Activated gamma-delta T cell treated with Interleukin-2 at 50 U/mL for 16 hours (primary cell): ENCODE measurements at regions not wholly inside any gene's neighbourhood (a gene's known extent, or its start where the extent isn't known, plus 50 kb on each side); places are given as distances from the start of the nearest gene placed in this dataset.

Source experiments
- DNase-seq: peaks from one replicate; pipeline ENCODE4 v3.0.0-alpha.2; 2020

- no peak for DNase-seq
These were observed 273.3 kb upstream of the ZPLD1 start for GRCh38 chr3:102161384-102162006.

- no peak for DNase-seq
These were observed 272.6 kb upstream of the ZPLD1 start for GRCh38 chr3:102162251-102162650.

GRCh38 chr3:102163039-102163817 lies 271.6 kb upstream of the ZPLD1 start:
- DNase-seq: no peak

- DNase-seq: no peak
These were observed 271.0 kb upstream of the ZPLD1 start for GRCh38 chr3:102163818-102164154.

GRCh38 chr3:102165367-102165766 lies 269.4 kb upstream of the ZPLD1 start:
- DNase-seq: no peak

GRCh38 chr3:102169915-102170479 lies 264.8 kb upstream of the ZPLD1 start:
- no peak for DNase-seq

- DNase-seq: no peak
These were observed 264.3 kb upstream of the ZPLD1 start for GRCh38 chr3:102170545-102170944.

GRCh38 chr3:102174312-102174712 lies 260.5 kb upstream of the ZPLD1 start:
- DNase-seq: no peak

GRCh38 chr3:102174832-102175374 lies 259.9 kb upstream of the ZPLD1 start:
- no peak for DNase-seq

- DNase-seq: no peak
These were observed 258.3 kb upstream of the ZPLD1 start for GRCh38 chr3:102176333-102177050.

GRCh38 chr3:102177075-102177755 lies 257.6 kb upstream of the ZPLD1 start:
- DNase-seq: no peak

GRCh38 chr3:102178817-102179216 lies 256.0 kb upstream of the ZPLD1 start:
- no peak for DNase-seq

- no peak for DNase-seq
These were observed 255.3 kb upstream of the ZPLD1 start for GRCh38 chr3:102179326-102180177.

- DNase-seq: no peak
These were observed 254.4 kb upstream of the ZPLD1 start for GRCh38 chr3:102180280-102180931.

GRCh38 chr3:102181175-102181920 lies 253.5 kb upstream of the ZPLD1 start:
- DNase-seq: no peak

- DNase-seq: no peak
These were observed 252.7 kb upstream of the ZPLD1 start for GRCh38 chr3:102182162-102182561.

GRCh38 chr3:102183186-102183585 lies 251.6 kb upstream of the ZPLD1 start:
- no peak for DNase-seq

GRCh38 chr3:102183623-102184022 lies 251.2 kb upstream of the ZPLD1 start:
- no peak for DNase-seq

GRCh38 chr3:102189541-102189940 lies 245.3 kb upstream of the ZPLD1 start:
- no peak for DNase-seq

- no peak for DNase-seq
These were observed 244.7 kb upstream of the ZPLD1 start for GRCh38 chr3:102189956-102190723.
